Stimulated activated CD8-positive, alpha-beta memory T cell treated with anti-CD3 and anti-CD28 coated beads, Interleukin-12 subunit alpha, Interleukin-12 subunit beta, amount 100 ng/mL, for 4 hours (primary cell): ENCODE measurements at regions not wholly inside any gene's neighbourhood (a gene's known extent, or its start where the extent isn't known, plus 50 kb on each side); places are given as distances from the start of the nearest gene placed in this dataset.

Experiments
- DNase-seq: peaks from one replicate; pipeline ENCODE4 v3.0.0-alpha.2; 2020; ENCODE audit warnings: low read depth

DNA sequence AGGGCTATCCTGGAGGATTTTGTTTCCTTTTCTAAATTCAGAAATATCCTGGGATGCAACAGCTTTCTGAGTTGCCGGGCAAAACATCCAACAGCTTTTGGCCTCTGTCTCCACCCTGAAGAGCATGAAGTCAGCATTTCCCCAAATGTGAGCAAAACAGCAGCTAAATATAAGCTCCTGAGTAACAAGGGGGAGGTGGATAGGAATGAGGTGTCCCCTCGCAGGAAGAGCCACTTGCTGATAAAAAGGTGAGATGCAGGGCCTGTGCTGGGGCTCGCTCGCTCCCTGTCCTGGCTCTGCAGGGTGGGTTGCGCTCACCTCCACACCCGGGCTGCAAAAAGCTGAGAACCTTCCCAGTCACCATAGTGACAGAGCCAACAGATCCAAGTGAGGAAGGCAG is 264.3 kb downstream of the ZEB1 start:
- DNase-seq: no peak

DNA sequence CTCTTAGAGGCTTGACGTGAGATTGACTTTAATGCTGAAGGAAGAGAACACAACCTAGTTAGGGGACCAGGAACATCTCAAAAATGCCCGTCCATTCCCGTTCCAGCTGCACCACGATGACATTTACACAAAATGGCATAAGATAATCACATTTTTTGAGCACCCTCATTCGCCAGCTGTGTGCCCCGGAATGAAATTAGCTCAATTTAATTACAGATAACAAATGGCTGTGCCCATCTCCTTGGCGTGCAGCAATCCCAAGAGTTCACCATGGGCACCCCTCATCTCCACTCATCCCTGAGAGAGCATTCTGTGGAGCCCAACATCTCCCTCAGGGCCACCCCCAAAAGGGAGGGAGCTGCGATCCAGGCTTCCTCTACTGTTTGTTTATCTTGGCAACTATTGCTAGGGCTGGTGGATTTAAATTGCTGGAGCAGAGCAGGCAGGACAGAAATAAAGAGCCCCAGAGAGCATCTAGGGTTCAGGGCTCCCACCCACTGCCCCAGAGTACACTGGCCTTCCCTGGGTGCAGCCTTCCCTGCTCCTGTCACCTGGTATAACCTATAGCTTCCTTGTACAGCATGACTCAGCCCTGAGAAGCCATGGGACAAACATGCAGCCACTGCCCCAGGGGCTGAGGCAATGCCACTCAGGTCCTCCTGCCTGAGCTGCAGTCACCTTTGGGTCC is 263.5 kb downstream of the ZEB1 start:
- no peak for DNase-seq

DNA sequence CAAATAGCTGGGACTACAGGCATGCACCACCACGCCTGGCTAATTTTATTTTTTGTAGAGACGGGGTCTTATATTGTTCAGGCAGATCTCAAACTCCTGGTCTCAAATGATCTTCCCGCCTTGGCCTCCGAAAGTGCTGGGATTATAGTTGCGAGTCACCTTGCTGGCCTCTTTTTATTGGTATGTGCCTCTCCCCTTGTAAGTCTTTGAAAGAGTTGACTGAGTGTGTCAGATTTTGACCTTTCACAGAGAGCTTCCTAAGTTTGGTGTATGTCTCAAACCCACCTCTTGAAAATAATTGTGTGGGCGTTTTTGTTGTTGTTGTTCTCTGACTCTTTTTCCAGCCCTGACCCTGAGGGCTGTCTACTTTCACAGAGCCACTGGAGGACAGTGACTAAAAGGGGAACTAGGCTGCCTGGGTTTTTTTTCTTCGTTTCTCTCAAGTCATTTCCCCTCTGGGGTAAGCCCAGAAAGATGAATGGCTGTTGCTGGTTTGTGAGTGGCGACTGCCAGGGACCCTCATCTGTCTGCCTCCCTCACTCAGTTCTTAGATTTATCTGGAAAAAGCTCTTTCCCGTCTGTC is 262.8 kb downstream of the ZEB1 start:
- no peak for DNase-seq

DNA sequence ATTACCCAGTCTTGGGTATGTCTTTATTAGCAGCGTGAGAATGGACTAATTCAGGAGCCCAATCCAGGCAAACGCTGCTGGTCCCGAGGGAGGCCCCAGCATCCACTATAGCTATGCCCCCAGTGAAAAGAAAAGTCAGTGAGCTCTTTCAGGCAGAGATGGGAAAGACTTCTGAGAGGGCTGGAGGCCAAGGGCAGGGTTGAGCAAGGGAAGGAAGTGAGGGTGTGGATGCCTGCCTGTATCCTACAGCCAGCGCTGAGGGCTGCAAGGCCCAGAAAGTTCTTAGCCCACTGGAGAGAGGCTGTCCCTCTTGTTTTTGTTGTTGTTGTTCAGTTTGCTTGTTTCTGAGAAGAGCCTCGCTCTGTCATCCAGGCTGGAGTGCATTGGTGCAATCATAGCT is 261.6 kb downstream of the ZEB1 start:
- DNase-seq: no peak
